ENCODE measurements at regions not wholly inside any gene's neighbourhood (a gene's known extent, or its start where the extent isn't known, plus 50 kb on each side); places are given as distances from the start of the nearest gene placed in this dataset.

GRCh38 chrX:39774774-39775328 is 322.9 kb downstream of the BCOR start:
- ChIA-PET POLR2A (no interaction called here), CTCF (no interaction called here), RAD21 (ENCODE audit: low non-redundant PET in 1 of 2, low total read pairs in 2 of 2, uncharacterized antibody in 2 of 2, unreplicated experiment in 2 of 2) (no interaction called here)
- no peak for DNase-seq (ENCODE audit: low read depth, low spot score)
- no peaks in the 10 kb centered on the region for H3K9me3 ChIP-seq (ENCODE audit: control insufficient read depth in 1 of 2, insufficient read depth in 1 of 2, low read depth in 1 of 2, low read length in 2 of 2)
- no peaks in the 10 kb centered on the region for H3K79me2 ChIP-seq (ENCODE audit: insufficient read depth, low read length)
- TF ChIP-seq FOSL1 (IDR thresholded peaks at IDR 0.05; ENCODE audit: low read depth) (no peak), CTCF (IDR thresholded peaks at IDR 0.05 in 2 of 3, conservative IDR thresholded peaks at IDR 0.05 in 1 of 3; ENCODE audit: borderline replicate concordance in 1 of 3, insufficient read depth in 1 of 3, low read depth in 2 of 3, low read length in 2 of 3) (no peak), CEBPB (IDR thresholded peaks at IDR 0.05; ENCODE audit: low read depth) (no peak), YY1 (IDR thresholded peaks at IDR 0.05; ENCODE audit: extremely low read depth, insufficient replicate concordance, low read depth, low read length) (no peak), RAD21 (IDR thresholded peaks at IDR 0.05; ENCODE audit: low read depth) (no peak), REST (IDR thresholded peaks at IDR 0.05; ENCODE audit: low read depth) (no peak), MAX (IDR thresholded peaks at IDR 0.05) (no peak), ZFX (IDR thresholded peaks at IDR 0.05) (no peak), SP1 (IDR thresholded peaks at IDR 0.05; ENCODE audit: low read depth) (no peak), EZH2phosphoT487 (IDR thresholded peaks at IDR 0.05; ENCODE audit: borderline replicate concordance) (no peak), POLR2A (IDR thresholded peaks at IDR 0.05; ENCODE audit: borderline replicate concordance, extremely low read depth, insufficient read depth, insufficient read length) (no peak), ELF1 (IDR thresholded peaks at IDR 0.05; ENCODE audit: borderline replicate concordance, low read depth) (no peak), JUND (IDR thresholded peaks at IDR 0.05) (no peak), EZH2 (IDR thresholded peaks at IDR 0.05) (no peak), EGR1 (IDR thresholded peaks at IDR 0.05; ENCODE audit: low read depth) (no peak), ATF3 (IDR thresholded peaks at IDR 0.05) (no peak)
- ATAC-seq = no peak
- intact Hi-C loops (cut with micrococcal nuclease) = no loop called here
- no peaks in the 10 kb centered on the region for H3K9me2 ChIP-seq (ENCODE audit: insufficient read depth)
- no peaks in the 10 kb centered on the region for H3K4me1 ChIP-seq (ENCODE audit: control insufficient read depth in 1 of 2, insufficient read depth in 2 of 2, low read length in 2 of 2)
- H3K9ac ChIP-seq (ENCODE audit: low read length) = no peak overlapping the region
- H3K27ac ChIP-seq (ENCODE audit: low read depth, low read length) = no peak overlapping the region
- H3K4me3 ChIP-seq (replicated peaks in 1 of 2; ENCODE audit: low read depth in 1 of 2, low read length in 2 of 2) = no peak overlapping the region
- H3K4me2 ChIP-seq (ENCODE audit: low read length) = no peak overlapping the region
- no TSS peak for BruUV-seq (replicated peaks)
- H2AFZ ChIP-seq (ENCODE audit: low read depth, low read length, poor library complexity, severe bottlenecking) = no peak overlapping the region
- H3K27me3 ChIP-seq (ENCODE audit: insufficient read depth, low read length) = no peaks in the 10 kb centered on the region
- no peaks in the 10 kb centered on the region for H3K36me3 ChIP-seq (ENCODE audit: control insufficient read depth in 1 of 2, insufficient read depth in 2 of 2, low read length in 2 of 2)
- no peaks in the 10 kb centered on the region for H4K20me1 ChIP-seq (ENCODE audit: insufficient read depth)

Measured in HCT116 (cell line).